ENCODE measurements at regions not wholly inside any gene's neighbourhood (a gene's known extent, or its start where the extent isn't known, plus 50 kb on each side); places are given as distances from the start of the nearest gene placed in this dataset.

DNA sequence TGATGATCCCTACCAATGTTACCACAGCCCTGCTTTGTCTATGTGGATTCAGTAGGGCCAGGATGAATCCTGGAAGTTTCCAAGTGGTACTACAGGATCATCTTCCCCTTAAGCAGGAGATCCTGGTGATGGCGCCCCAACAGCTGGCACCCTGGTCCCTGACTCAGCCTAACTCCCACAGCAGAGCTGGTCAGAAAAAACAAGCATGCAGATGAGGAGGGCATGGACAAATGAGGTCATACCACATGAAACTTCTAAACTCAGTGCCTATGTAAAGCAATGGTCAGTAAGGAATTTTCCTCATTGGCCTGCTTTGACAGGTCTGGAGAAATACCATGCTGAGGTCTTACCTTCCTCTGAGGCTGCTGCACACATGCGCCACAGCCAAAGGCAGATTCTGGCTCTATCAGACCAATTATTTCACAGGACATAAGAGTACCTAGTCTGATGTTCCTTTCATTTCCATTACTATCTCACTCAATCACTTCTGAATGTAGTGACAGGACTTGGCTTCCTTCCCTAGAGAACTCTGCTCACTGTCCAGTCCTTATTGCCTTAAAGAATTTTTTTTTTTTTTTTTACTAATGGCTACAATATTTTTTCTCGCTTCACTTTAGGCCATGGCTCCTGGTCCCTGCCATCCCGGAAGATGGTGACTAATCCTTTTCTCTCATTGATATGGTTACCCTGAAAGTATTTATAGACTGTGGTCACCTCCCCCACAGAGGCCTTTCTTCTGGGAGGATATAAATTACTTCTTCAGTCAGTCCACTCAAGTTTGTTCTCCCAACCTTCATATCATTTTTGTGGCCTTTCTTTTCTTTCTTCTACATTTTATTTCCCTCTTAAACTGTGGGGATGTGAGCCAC, 525.2 kb upstream of the PSMD7 start:
- DNase-seq (no peak), ATAC-seq (no peak)
- Mint-ChIP-seq H3K9me3 (no peaks in the 10 kb centered on the region), H3K36me3 (ENCODE audit: low read depth) (no peaks in the 10 kb centered on the region), H3K4me3 (no peak overlapping the region), H3K4me1 (ENCODE audit: low read depth) (no peaks in the 10 kb centered on the region), H3K27me3 (no peaks in the 10 kb centered on the region), H3K27ac (no peak overlapping the region)
- TF ChIP-seq, protein P1, sequence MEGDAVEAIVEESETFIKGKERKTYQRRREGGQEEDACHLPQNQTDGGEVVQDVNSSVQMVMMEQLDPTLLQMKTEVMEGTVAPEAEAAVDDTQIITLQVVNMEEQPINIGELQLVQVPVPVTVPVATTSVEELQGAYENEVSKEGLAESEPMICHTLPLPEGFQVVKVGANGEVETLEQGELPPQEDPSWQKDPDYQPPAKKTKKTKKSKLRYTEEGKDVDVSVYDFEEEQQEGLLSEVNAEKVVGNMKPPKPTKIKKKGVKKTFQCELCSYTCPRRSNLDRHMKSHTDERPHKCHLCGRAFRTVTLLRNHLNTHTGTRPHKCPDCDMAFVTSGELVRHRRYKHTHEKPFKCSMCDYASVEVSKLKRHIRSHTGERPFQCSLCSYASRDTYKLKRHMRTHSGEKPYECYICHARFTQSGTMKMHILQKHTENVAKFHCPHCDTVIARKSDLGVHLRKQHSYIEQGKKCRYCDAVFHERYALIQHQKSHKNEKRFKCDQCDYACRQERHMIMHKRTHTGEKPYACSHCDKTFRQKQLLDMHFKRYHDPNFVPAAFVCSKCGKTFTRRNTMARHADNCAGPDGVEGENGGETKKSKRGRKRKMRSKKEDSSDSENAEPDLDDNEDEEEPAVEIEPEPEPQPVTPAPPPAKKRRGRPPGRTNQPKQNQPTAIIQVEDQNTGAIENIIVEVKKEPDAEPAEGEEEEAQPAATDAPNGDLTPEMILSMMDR (IDR thresholded peaks at IDR 0.05) = no peak
- intact Hi-C loops (cut with micrococcal nuclease) = no loop called here
- ChIA-PET POLR2A (interaction anchor here (1.0 kb wide), 1 partner anchor 12 kb away, joined by 3 read pairs; no protein-coding TSS in a partner anchor), CTCF (no interaction called here)

DNA sequence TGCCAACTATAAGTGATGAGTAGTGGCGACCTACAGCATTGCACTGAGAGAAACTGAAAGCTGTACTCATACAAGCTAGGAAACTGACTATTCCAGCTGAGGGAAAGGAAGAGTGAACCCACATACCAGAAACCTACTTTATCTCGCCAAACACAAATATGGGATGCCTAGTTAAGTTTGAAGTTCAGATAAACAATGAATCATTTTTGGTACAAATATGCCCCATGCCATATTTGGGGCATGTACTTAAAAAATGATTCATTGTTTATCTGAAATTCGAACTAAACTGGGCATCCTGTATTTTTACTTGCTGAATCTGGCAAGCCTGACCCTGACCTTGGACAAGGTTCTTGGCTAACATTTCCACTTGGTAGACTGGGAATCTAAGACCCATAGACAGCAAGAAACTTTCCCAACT, 527.8 kb upstream of the PSMD7 start:
- ChIA-PET CTCF (no interaction called here), POLR2A (no interaction called here)
- no peaks in the 10 kb centered on the region for H3K9me3 Mint-ChIP-seq
- H3K4me1 Mint-ChIP-seq (ENCODE audit: low read depth) = no peaks in the 10 kb centered on the region
- no peak overlapping the region for H3K4me3 Mint-ChIP-seq
- intact Hi-C loops (cut with micrococcal nuclease) = no loop called here
- no peaks in the 10 kb centered on the region for H3K27me3 Mint-ChIP-seq
- TF ChIP-seq, protein P1 (IDR thresholded peaks at IDR 0.05) = no peak
- ATAC-seq (no peak), DNase-seq (no peak)
- no peaks in the 10 kb centered on the region for H3K36me3 Mint-ChIP-seq (ENCODE audit: low read depth)
- H3K27ac Mint-ChIP-seq = no peak overlapping the region

DNA sequence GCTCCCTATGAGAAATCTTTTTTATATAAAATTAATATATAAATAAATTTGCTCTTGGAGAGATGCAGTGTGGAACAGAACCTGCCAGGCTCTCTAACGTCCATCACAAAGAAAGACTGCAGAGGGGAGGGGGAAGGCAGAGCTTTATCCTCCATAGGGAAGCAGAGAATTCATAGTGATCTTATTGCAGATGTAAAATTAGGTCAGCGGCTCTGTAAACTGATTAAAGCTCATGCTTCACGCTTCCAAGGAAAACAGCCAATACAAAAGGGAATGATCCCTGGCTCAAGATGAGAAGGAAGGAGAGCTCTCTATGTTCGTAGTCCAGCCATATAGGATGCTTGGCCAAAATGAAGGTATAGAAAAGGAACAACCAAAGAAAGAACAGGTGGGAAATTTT, 532.3 kb upstream of the PSMD7 start:
- H3K27me3 Mint-ChIP-seq = no peaks in the 10 kb centered on the region
- no peak overlapping the region for H3K27ac Mint-ChIP-seq
- ChIA-PET CTCF (no interaction called here), POLR2A (interaction anchor here (0.6 kb wide), 1 partner anchor 161 kb away, joined by 3 read pairs; no protein-coding TSS in a partner anchor)
- H3K4me3 Mint-ChIP-seq = no peak overlapping the region
- intact Hi-C loops (cut with micrococcal nuclease) = no loop called here
- ATAC-seq (no peak), DNase-seq (no peak)
- H3K9me3 Mint-ChIP-seq = peaks cover 6% of the 10 kb centered on the region
- H3K4me1 Mint-ChIP-seq (ENCODE audit: low read depth) = no peaks in the 10 kb centered on the region
- TF ChIP-seq, protein P1 (IDR thresholded peaks at IDR 0.05) = no peak
- H3K36me3 Mint-ChIP-seq (ENCODE audit: low read depth) = no peaks in the 10 kb centered on the region

DNA sequence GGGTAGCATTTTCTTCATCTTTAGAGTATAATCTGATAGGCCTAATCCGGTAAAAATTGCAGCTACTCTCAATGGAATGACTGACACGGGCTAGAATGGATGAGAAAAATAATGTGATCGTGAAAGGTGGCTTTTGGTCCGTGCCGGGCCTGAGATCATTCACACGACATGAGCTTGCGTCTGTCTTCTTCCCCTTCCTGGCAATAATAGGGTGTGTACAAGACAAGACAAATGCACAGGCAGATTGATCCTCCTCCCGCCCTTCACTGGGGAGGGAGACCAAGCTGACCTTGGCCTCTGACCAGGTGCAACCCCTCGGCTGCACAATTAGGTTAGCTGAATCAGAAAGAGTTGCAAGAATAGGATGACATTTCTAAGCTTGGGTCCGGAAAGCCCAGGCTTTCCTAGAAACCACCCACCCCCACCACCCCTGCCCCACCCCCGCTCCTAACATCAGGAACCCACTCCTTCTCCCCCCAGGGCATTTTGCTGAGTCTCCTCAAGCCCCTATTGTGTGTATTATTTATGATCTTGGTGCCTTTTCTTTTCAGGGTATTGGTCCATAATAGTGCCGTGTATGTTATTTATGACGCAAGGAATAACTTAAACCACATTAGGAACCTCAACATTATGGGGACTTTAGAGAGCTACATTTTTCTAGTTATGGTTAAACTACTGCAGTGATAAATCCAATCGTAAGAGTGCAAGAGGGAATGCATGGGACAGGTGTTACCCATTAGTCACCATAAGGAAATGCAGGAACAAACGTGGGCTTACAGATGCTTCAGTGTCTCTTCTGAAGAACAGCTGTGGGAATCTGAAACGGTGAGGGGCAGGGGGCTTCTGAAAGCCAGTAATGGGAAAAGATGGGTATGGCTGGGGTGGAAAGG, 540.1 kb upstream of the PSMD7 start:
- no peak overlapping the region for H3K27ac Mint-ChIP-seq
- H3K9me3 Mint-ChIP-seq = no peaks in the 10 kb centered on the region
- H3K4me3 Mint-ChIP-seq = no peak overlapping the region
- peaks cover 2% of the 10 kb centered on the region for H3K27me3 Mint-ChIP-seq
- intact Hi-C loops (cut with micrococcal nuclease) = no loop called here
- ChIA-PET CTCF (no interaction called here), POLR2A (no interaction called here)
- no peaks in the 10 kb centered on the region for H3K36me3 Mint-ChIP-seq (ENCODE audit: low read depth)
- H3K4me1 Mint-ChIP-seq (ENCODE audit: low read depth) = no peaks in the 10 kb centered on the region
- DNase-seq = no peak
- no peak for ATAC-seq
- TF ChIP-seq, protein P1 (IDR thresholded peaks at IDR 0.05) = no peak

DNA sequence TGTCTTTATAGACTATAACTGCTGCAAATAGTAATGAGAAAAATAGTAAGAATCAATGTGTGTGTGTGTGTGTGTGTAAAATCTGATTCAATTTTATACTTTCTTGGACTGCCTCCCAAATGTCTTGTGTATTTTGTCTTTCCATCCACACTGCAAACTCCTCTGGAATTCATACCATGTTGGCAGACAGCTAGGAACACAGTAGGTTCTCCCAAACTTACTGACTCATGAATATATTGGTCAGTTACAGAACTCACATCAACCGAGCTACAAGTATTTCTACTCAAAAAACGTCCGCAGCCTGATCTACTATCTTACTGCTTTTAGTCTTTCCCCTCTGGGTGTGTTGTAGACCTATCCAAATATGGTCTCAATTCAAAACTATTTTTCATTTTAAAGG, 542.7 kb upstream of the PSMD7 start:
- intact Hi-C loops (cut with micrococcal nuclease) = no loop called here
- Mint-ChIP-seq H3K9me3 (no peaks in the 10 kb centered on the region), H3K4me1 (ENCODE audit: low read depth) (no peaks in the 10 kb centered on the region), H3K27ac (no peak overlapping the region), H3K27me3 (peaks cover 4% of the 10 kb centered on the region), H3K36me3 (ENCODE audit: low read depth) (no peaks in the 10 kb centered on the region), H3K4me3 (no peak overlapping the region)
- DNase-seq (no peak), ATAC-seq (no peak)
- POLR2A ChIA-PET = no interaction called here
- CTCF ChIA-PET = no interaction called here
- TF ChIP-seq, protein P1 (IDR thresholded peaks at IDR 0.05) = no peak
